ENCODE measurements at regions not wholly inside any gene's neighbourhood (a gene's known extent, or its start where the extent isn't known, plus 50 kb on each side); places are given as distances from the start of the nearest gene placed in this dataset.

DNA sequence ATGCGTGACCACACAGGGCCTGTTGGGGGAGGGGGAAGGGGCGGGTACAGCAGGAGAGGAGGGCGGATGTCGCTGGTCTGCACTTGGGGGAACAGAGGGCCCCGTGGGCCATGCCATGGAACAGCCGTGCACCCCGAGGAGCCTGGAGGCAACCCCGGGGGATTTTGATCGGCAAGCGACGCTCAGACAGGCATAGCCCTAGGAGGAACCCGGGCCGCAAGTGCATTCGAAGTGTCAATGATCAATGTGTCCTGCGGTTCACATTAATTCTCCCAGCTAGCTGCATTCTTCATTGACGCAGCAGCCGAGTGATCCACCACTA, 772.8 kb upstream of the DEFB115 start:
- ATAC-seq (ENCODE audit: low read depth) (no peak), DNase-seq (no peak)
- WGBS, 2 experiments (ENCODE audit: extremely low coverage in 2 of 2, insufficient read length in 1 of 2), result 92% methylated on average over 11 of the region's 17 CpGs; no CpG with 5 or more reads in 1 of the 2 experiments
- no peak overlapping the region for H3K27ac ChIP-seq (ENCODE audit: insufficient read depth, low read length)
- H2AK5ac ChIP-seq (ENCODE audit: low read depth, low read length), result no peak overlapping the region
- H3K14ac ChIP-seq (replicated peaks; ENCODE audit: low read depth, low read length), result no peak overlapping the region
- no peaks in the 10 kb centered on the region for H4K20me1 ChIP-seq (ENCODE audit: insufficient read depth, low read length)
- no TSS peak for BruUV-seq (replicated peaks)
- H2BK5ac ChIP-seq (ENCODE audit: low read depth, low read length, poor library complexity, severe bottlenecking), result no peak overlapping the region
- no peaks in the 10 kb centered on the region for H3K27me3 ChIP-seq (ENCODE audit: control insufficient read depth, insufficient read depth, low read length)
- TF ChIP-seq MAZ (IDR thresholded peaks at IDR 0.05; ENCODE audit: borderline replicate concordance, low read depth, low read length) (no peak), CHD1 (IDR thresholded peaks at IDR 0.05; ENCODE audit: low read depth, low read length) (no peak), SMC3 (IDR thresholded peaks at IDR 0.05; ENCODE audit: low read depth, low read length) (no peak), RAD21 (IDR thresholded peaks at IDR 0.05; ENCODE audit: low read length) (no peak), POLR2A (IDR thresholded peaks at IDR 0.05; ENCODE audit: low read depth, low read length) (no peak), MXI1 (IDR thresholded peaks at IDR 0.05; ENCODE audit: borderline replicate concordance, low read depth, low read length) (no peak), BHLHE40 (IDR thresholded peaks at IDR 0.05; ENCODE audit: low read depth, low read length) (no peak)
- TF ChIP-seq, protein P1, sequence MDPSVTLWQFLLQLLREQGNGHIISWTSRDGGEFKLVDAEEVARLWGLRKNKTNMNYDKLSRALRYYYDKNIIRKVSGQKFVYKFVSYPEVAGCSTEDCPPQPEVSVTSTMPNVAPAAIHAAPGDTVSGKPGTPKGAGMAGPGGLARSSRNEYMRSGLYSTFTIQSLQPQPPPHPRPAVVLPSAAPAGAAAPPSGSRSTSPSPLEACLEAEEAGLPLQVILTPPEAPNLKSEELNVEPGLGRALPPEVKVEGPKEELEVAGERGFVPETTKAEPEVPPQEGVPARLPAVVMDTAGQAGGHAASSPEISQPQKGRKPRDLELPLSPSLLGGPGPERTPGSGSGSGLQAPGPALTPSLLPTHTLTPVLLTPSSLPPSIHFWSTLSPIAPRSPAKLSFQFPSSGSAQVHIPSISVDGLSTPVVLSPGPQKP (IDR thresholded peaks at IDR 0.05; ENCODE audit: borderline replicate concordance, low read depth, low read length), result no peak
- TF ChIP-seq, protein P2, sequence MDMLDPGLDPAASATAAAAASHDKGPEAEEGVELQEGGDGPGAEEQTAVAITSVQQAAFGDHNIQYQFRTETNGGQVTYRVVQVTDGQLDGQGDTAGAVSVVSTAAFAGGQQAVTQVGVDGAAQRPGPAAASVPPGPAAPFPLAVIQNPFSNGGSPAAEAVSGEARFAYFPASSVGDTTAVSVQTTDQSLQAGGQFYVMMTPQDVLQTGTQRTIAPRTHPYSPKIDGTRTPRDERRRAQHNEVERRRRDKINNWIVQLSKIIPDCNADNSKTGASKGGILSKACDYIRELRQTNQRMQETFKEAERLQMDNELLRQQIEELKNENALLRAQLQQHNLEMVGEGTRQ (IDR thresholded peaks at IDR 0.05; ENCODE audit: low read depth, low read length), result no peak
- TF ChIP-seq, protein P3, sequence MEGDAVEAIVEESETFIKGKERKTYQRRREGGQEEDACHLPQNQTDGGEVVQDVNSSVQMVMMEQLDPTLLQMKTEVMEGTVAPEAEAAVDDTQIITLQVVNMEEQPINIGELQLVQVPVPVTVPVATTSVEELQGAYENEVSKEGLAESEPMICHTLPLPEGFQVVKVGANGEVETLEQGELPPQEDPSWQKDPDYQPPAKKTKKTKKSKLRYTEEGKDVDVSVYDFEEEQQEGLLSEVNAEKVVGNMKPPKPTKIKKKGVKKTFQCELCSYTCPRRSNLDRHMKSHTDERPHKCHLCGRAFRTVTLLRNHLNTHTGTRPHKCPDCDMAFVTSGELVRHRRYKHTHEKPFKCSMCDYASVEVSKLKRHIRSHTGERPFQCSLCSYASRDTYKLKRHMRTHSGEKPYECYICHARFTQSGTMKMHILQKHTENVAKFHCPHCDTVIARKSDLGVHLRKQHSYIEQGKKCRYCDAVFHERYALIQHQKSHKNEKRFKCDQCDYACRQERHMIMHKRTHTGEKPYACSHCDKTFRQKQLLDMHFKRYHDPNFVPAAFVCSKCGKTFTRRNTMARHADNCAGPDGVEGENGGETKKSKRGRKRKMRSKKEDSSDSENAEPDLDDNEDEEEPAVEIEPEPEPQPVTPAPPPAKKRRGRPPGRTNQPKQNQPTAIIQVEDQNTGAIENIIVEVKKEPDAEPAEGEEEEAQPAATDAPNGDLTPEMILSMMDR (conservative IDR thresholded peaks at IDR 0.05; ENCODE audit: low read depth, low read length), result no peak
- no peak overlapping the region for H3K56ac ChIP-seq (ENCODE audit: extremely low read depth, insufficient read depth, low read length)
- no peak overlapping the region for H3K9ac ChIP-seq (ENCODE audit: low read depth, low read length)
- no peaks in the 10 kb centered on the region for H3K36me3 ChIP-seq (ENCODE audit: control insufficient read depth, insufficient read depth, low read length)
- no peak overlapping the region for H2AFZ ChIP-seq (replicated peaks; ENCODE audit: low read length, poor library complexity)
- no peaks in the 10 kb centered on the region for H3K4me1 ChIP-seq (ENCODE audit: control insufficient read depth, insufficient read depth, low read length)
- H3K9me1 ChIP-seq (ENCODE audit: insufficient read depth, low read length), result no peaks in the 10 kb centered on the region
- H3K79me1 ChIP-seq (ENCODE audit: low read depth in 1 of 2, low read length in 2 of 2), result no peaks in the 10 kb centered on the region
- H3K4ac ChIP-seq (ENCODE audit: low read depth, low read length), result no peak overlapping the region
- CTCF ChIA-PET, result no interaction called here
- intact Hi-C loops (cut with micrococcal nuclease) (no loop called here), in situ Hi-C loops (cut with MboI; ENCODE audit: low sequenced_read_pairs) (no loop called here), dilution Hi-C loops (cut with HindIII; ENCODE audit: low sequenced_read_pairs, unreplicated experiment) (no loop called here)
- H3K23ac ChIP-seq (ENCODE audit: low read depth, low read length), result no peak overlapping the region
- POLR2A ChIA-PET (ENCODE audit: unreplicated experiment), result no interaction called here
- no peak overlapping the region for H3K4me3 ChIP-seq (ENCODE audit: insufficient read depth, low read depth, low read length)
- no peak overlapping the region for H4K5ac ChIP-seq (ENCODE audit: low read depth, low read length)
- no peak overlapping the region for H4K91ac ChIP-seq (ENCODE audit: insufficient read depth, low read depth, low read length)
- peaks cover 22% of the 10 kb centered on the region for H3K9me3 ChIP-seq (ENCODE audit: control insufficient read depth, insufficient read depth, low read length)
- no peak overlapping the region for H4K8ac ChIP-seq (ENCODE audit: low read depth in 2 of 2, low read length in 2 of 2)
- no peak overlapping the region for H2BK120ac ChIP-seq (ENCODE audit: low read depth, low read length)
- no peak overlapping the region for H2BK20ac ChIP-seq (ENCODE audit: low read depth, low read length)
- no peak overlapping the region for H3K4me2 ChIP-seq (ENCODE audit: low read depth, low read length)
- no peak overlapping the region for H3K18ac ChIP-seq (ENCODE audit: low read depth, low read length)
- H2AK9ac ChIP-seq (replicated peaks; ENCODE audit: low read depth, low read length, poor library complexity), result no peak overlapping the region
- H2BK15ac ChIP-seq (ENCODE audit: low read depth, low read length), result no peak overlapping the region
